ENCODE measurements at regions not wholly inside any gene's neighbourhood (a gene's known extent, or its start where the extent isn't known, plus 50 kb on each side); places are given as distances from the start of the nearest gene placed in this dataset.
A peak's percentile ranks its signal among the peaks of the same experiment; 100 is the strongest.

GRCh38 chr22:49632199-49633009, 195.3 kb downstream of the BRD1 start:
- Histone ChIP-seq H4K20me1 (peaks cover 12 to 99% (median 77%) of the 10 kb centered on the region in 11 experiments; a peak in 21 of 22 replicates), H3K4me3 (no peak overlapping the region), H3K27me3 (no peaks in the 10 kb centered on the region), H3K4me2 (peak overlapping the region; percentile 10 to 80 (median 67); a peak in 20 of 22 replicates), H3K36me3 (peaks cover 0 to 8% (median 3%) of the 10 kb centered on the region in 11 experiments; a peak in 3 of 22 replicates), H3K9ac (peak overlapping the region; percentile 14 to 67 (median 51); a peak in 18 of 22 replicates), H3K4me1 (peaks cover 6 to 40% (median 20%) of the 10 kb centered on the region in 10 experiments; a peak in 18 of 20 replicates), H3K9me3 (replicated peaks in 1 of 11) (no peaks in the 10 kb centered on the region), H3K27ac (peak overlapping the region in 8 of 11 experiments; percentile 13 to 63 (median 42); a peak in 12 of 22 replicates)
- TF ChIP-seq Cebpa-rat (IDR thresholded peaks at IDR 0.05) = peak in 3 of 11 experiments; percentile 43 to 72 (median 61); a peak in 3 of 22 replicates

DNA sequence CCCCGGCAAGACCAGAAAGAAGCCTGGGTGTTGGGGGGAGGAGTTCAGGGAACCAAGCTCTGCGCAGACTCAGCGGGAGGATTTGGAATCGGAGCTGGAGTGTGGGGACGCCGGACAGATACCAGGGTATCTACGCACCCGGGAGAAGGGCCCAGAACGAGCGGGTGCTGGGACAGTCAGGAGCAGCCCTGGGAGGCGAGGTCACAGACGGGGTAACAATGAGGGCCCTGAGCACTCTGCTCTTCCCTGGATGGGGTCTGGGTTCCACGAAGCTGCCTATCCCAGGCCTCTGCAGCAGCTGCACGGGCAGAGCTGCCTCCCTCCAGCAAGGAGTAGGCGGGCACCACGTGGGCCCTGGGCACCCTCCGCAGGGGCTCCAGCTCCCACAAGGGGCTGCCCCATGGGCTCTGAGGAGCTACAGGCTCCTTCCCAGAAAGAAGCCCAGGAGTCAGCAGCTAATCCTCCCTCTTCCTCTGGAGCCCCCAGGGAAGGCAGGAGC, 197.2 kb downstream of the BRD1 start:
- no peak overlapping the region for H3K4me2 ChIP-seq
- H3K36me3 ChIP-seq = peaks cover 0 to 8% (median 3%) of the 10 kb centered on the region in 11 experiments; a peak in 2 of 22 replicates
- TF ChIP-seq Cebpa-rat (IDR thresholded peaks at IDR 0.05) = no peak
- H3K9ac ChIP-seq = peak overlapping the region in 2 of 11 experiments; percentile 9 to 41; a peak in 1 of 22 replicates
- peak overlapping the region in 1 of 11 experiments; percentile 18; a peak in 1 of 22 replicates for H3K27ac ChIP-seq
- H3K4me3 ChIP-seq = no peak overlapping the region
- H3K27me3 ChIP-seq = no peaks in the 10 kb centered on the region
- H3K4me1 ChIP-seq = peaks cover 6 to 37% (median 20%) of the 10 kb centered on the region in 10 experiments; a peak in 18 of 20 replicates
- H4K20me1 ChIP-seq = peaks cover 9 to 99% (median 71%) of the 10 kb centered on the region in 11 experiments; a peak in 21 of 22 replicates
- H3K9me3 ChIP-seq (replicated peaks in 1 of 11) = no peaks in the 10 kb centered on the region

- H3K4me2 ChIP-seq = no peak overlapping the region
- H3K4me3 ChIP-seq = no peak overlapping the region
- H4K20me1 ChIP-seq = peaks cover 11 to 99% (median 70%) of the 10 kb centered on the region in 11 experiments; a peak in 21 of 22 replicates
- no peaks in the 10 kb centered on the region for H3K27me3 ChIP-seq
- no peak overlapping the region for H3K27ac ChIP-seq
- H3K36me3 ChIP-seq = peaks cover 0 to 8% (median 3%) of the 10 kb centered on the region in 11 experiments; a peak in 2 of 22 replicates
- no peak for TF ChIP-seq Cebpa-rat (IDR thresholded peaks at IDR 0.05)
- peaks cover 6 to 37% (median 20%) of the 10 kb centered on the region in 10 experiments; a peak in 18 of 20 replicates for H3K4me1 ChIP-seq
- H3K9ac ChIP-seq = no peak overlapping the region
- no peaks in the 10 kb centered on the region for H3K9me3 ChIP-seq (replicated peaks in 1 of 11)
These were observed 197.9 kb downstream of the BRD1 start for GRCh38 chr22:49629586-49630447.

DNA sequence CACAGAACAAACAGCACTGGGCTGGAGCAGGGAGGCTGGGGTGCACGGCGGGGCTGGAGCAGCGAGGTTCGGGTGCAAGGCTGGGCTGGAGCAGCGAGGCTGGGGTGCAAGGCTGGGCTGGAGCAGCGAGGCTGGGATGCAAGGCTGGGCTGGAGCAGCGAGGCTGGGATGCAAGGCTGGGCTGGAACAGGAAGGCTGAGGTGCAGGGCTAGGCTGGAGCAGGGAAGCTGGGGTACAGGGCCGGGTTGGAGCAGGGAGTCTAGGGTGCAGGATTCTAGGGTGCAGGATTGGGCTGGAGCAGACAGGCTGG, 198.5 kb downstream of the BRD1 start:
- Histone ChIP-seq H3K4me1 (peaks cover 6 to 33% (median 19%) of the 10 kb centered on the region in 10 experiments; a peak in 18 of 20 replicates), H3K4me2 (no peak overlapping the region), H3K4me3 (no peak overlapping the region), H3K36me3 (peaks cover 0 to 8% (median 3%) of the 10 kb centered on the region in 11 experiments; a peak in 2 of 22 replicates), H3K27ac (no peak overlapping the region), H3K9ac (no peak overlapping the region), H3K27me3 (no peaks in the 10 kb centered on the region), H3K9me3 (replicated peaks in 1 of 11) (no peaks in the 10 kb centered on the region), H4K20me1 (peaks cover 11 to 99% (median 68%) of the 10 kb centered on the region in 11 experiments; a peak in 21 of 22 replicates)
- TF ChIP-seq Cebpa-rat (IDR thresholded peaks at IDR 0.05) = no peak

DNA sequence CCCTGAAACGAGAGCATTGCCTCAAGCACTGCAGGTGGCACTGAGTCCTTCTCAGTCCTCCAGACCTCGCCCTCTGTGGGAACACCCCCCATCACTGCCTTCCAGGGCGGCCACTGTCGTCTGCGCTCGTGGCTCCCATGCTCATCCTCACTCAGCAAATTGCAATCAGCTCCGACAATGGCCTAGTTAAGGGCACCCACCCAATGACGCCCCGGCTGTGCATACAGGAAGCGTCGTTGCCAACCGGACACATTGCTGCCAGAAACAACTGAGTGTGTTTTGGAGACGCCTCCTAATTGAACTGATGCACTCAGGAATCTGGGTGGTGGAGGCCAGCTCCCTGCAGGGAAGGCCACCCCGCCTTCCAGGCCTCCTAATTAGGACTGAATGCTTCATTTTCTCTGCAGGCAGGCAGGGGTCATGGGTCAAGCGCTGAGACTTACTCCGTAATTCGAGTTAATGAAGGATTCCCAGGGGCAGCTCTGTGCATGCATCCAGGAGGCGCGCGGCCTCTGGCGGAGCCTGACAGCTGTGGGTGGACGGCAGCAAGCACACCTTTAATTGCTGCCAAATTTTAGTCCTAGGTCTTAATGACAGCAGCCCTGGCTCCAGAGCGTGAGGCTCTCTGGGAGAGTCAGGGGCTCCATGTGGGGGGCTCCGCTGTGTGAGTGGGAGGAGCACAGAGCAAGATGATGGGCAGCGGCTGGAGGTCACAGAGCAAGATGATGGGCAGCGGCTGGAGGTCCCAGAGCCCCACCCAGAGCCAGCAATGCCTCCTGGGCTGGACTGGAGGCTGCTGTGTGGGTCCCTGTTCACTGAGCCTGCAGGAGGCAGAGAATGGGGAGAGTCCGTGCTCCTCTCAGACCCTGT, 199.0 kb downstream of the BRD1 start:
- H4K20me1 ChIP-seq = peaks cover 11 to 99% (median 69%) of the 10 kb centered on the region in 11 experiments; a peak in 21 of 22 replicates
- H3K4me2 ChIP-seq = no peak overlapping the region

GRCh38 chr22:49627217-49628181, 200.2 kb downstream of the BRD1 start:
- TF ChIP-seq Cebpa-rat (IDR thresholded peaks at IDR 0.05) = no peak
- no peak overlapping the region; a peak in 1 of 22 replicates for H3K27ac ChIP-seq
- H3K4me1 ChIP-seq = peaks cover 0 to 18% (median 5%) of the 10 kb centered on the region in 10 experiments; a peak in 15 of 20 replicates
- H3K4me2 ChIP-seq = no peak overlapping the region
- H3K9me3 ChIP-seq (replicated peaks in 1 of 11) = no peaks in the 10 kb centered on the region
- no peak overlapping the region for H3K9ac ChIP-seq
- H3K27me3 ChIP-seq = no peaks in the 10 kb centered on the region
- H3K36me3 ChIP-seq = peaks cover 0 to 8% (median 3%) of the 10 kb centered on the region in 11 experiments; a peak in 3 of 22 replicates
- H3K4me3 ChIP-seq = no peak overlapping the region
- peaks cover 9 to 100% (median 74%) of the 10 kb centered on the region in 11 experiments; a peak in 20 of 22 replicates for H4K20me1 ChIP-seq

More for the DNA sequence above, 199.0 kb downstream of the BRD1 start:
- no peaks in the 10 kb centered on the region for H3K9me3 ChIP-seq (replicated peaks in 1 of 11)
- no peak overlapping the region for H3K4me3 ChIP-seq
- H3K4me1 ChIP-seq = peaks cover 6 to 29% (median 16%) of the 10 kb centered on the region in 10 experiments; a peak in 18 of 20 replicates
- H3K27ac ChIP-seq = no peak overlapping the region
- peaks cover 0 to 8% (median 3%) of the 10 kb centered on the region in 11 experiments; a peak in 2 of 22 replicates for H3K36me3 ChIP-seq
- H3K9ac ChIP-seq = no peak overlapping the region
- H3K27me3 ChIP-seq = no peaks in the 10 kb centered on the region
- no peak for TF ChIP-seq Cebpa-rat (IDR thresholded peaks at IDR 0.05)
